Sigmoid colon (tissue), 4 donors: ENCODE measurements at regions not wholly inside any gene's neighbourhood (a gene's known extent, or its start where the extent isn't known, plus 50 kb on each side); places are given as distances from the start of the nearest gene placed in this dataset.

Source experiments
- EP300 ChIP-seq, 4 donors: sonication (generic); formaldehyde crosslinking; IDR thresholded peaks; one replicate each; pipeline ENCODE4 v1.6.1; 2017; ENCODE audit warnings: antibody characterized with exemption in 4 of 4
- POLR2A ChIP-seq, 2 donors: fragments of 450-650 bp; IDR thresholded peaks; one replicate each; pipeline ENCODE4 v1.6.1; 2016; ENCODE audit warnings: antibody characterized with exemption in 2 of 2, mild to moderate bottlenecking in 2 of 2, moderate library complexity in 2 of 2
- POLR2AphosphoS5 ChIP-seq, 4 donors: sonication (generic); formaldehyde crosslinking; IDR thresholded peaks; one replicate each; pipeline ENCODE4 v1.6.1; 2017; ENCODE audit warnings: antibody characterized with exemption in 4 of 4
- TF ChIP-seq, protein P1 (sequence below), 4 experiments: fragments of 450-650 bp in 3 of 4; fragments of 200-600 bp in 1 of 4; IDR thresholded peaks; one replicate each; pipeline ENCODE4 v1.5.1; 2016 to 2019; ENCODE audit warnings: antibody characterized with exemption in 4 of 4, mild to moderate bottlenecking in 3 of 4, moderate library complexity in 2 of 4

GRCh38 chr10:28744069-28744768 is 66.9 kb downstream of the BAMBI start:
- TF ChIP-seq, protein P1, sequence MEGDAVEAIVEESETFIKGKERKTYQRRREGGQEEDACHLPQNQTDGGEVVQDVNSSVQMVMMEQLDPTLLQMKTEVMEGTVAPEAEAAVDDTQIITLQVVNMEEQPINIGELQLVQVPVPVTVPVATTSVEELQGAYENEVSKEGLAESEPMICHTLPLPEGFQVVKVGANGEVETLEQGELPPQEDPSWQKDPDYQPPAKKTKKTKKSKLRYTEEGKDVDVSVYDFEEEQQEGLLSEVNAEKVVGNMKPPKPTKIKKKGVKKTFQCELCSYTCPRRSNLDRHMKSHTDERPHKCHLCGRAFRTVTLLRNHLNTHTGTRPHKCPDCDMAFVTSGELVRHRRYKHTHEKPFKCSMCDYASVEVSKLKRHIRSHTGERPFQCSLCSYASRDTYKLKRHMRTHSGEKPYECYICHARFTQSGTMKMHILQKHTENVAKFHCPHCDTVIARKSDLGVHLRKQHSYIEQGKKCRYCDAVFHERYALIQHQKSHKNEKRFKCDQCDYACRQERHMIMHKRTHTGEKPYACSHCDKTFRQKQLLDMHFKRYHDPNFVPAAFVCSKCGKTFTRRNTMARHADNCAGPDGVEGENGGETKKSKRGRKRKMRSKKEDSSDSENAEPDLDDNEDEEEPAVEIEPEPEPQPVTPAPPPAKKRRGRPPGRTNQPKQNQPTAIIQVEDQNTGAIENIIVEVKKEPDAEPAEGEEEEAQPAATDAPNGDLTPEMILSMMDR (IDR thresholded peaks at IDR 0.05) = no peak
- TF ChIP-seq POLR2A (IDR thresholded peaks at IDR 0.05) (no peak), POLR2AphosphoS5 (IDR thresholded peaks at IDR 0.05) (no peak), EP300 (IDR thresholded peaks at IDR 0.05) (no peak)
